ENCODE measurements at regions not wholly inside any gene's neighbourhood (a gene's known extent, or its start where the extent isn't known, plus 50 kb on each side); places are given as distances from the start of the nearest gene placed in this dataset.

DNA sequence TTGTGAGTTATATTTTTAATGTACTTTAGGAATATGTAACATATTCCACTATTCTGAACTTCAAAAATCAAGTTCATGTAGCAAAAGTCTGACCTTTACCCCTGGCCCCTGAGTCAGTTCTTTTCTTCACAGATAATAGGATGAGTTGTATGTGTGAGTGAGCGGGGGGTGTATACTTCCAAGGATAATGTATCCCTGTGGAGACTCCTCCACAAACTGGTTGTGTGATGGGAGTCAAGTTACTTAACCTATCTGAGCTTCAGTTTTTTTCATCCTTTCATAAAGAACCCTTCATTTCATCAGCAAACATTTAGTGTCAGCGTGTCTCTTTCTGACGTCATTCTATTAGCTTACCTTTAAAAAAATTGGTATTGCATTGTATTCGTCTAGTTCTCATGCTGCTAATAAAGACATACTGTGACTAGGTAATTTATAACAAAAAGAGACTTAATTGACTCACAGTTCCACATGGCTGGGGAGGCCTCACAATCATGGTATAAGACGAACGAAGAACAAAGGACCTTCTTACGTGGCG is 288.1 kb upstream of the GPC6 start:
- FAIRE-seq (no peak), DNase-seq (ENCODE audit: insufficient read length, low spot score) (no peak)
- no peak for TF ChIP-seq POLR2A (IDR thresholded peaks at IDR 0.05; ENCODE audit: low read depth, low read length)

DNA sequence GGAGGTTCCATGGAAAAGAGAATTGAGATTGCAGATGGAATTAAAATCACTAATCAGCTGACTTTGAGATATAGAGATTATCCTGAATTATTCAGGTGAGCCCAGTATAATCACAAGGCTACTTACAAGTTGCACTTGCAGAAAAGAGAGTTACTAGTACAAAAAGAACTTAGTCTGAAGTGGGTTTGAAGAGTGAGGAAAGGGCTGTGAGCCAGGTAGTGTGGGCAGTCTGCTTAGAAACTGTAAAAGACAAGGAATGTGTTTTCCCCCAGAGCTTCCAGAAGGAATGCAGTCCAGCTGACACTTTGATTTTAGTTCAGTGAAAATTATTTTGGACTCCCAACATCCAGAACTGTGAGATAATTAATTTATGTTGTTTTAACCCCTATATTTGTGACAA is 285.4 kb upstream of the GPC6 start:
- TF ChIP-seq POLR2A (IDR thresholded peaks at IDR 0.05; ENCODE audit: low read depth, low read length) = no peak
- DNase-seq (ENCODE audit: insufficient read length, low spot score) = no peak
- peak; percentile 52 for FAIRE-seq

GRCh38 chr13:92947770-92948434 is 278.7 kb upstream of the GPC6 start:
- TF ChIP-seq POLR2A (IDR thresholded peaks at IDR 0.05; ENCODE audit: low read depth, low read length) = no peak
- FAIRE-seq (peak; percentile 78), DNase-seq (ENCODE audit: insufficient read length, low spot score) (no peak)

DNA sequence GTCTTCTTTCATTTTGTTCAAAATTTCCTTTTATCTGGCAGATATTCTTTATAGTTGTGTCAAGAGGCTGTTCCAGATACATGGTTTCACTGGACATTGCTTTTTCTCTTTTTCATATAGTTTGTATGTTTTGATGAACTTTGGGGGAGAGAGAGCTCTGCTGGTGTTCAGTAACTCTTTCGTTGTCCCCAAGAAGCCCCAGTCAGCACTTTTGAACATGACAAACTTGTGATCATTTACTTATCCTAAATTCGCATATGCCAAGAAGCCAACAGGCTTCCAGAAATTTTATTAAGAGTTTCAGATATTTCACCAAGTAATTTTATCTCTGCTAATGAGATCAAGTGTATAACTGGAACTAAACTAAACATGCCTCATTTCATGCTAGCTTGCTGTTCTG is 275.8 kb upstream of the GPC6 start:
- TF ChIP-seq POLR2A (IDR thresholded peaks at IDR 0.05; ENCODE audit: low read depth, low read length) = no peak
- no peak for FAIRE-seq

GRCh38 chr13:92951273-92951890 is 275.2 kb upstream of the GPC6 start:
- no peak for DNase-seq (ENCODE audit: insufficient read length, low spot score)
- no peak for FAIRE-seq
- no peak for TF ChIP-seq POLR2A (IDR thresholded peaks at IDR 0.05; ENCODE audit: low read depth, low read length)

More for the DNA sequence above, 275.8 kb upstream of the GPC6 start:
- DNase-seq (ENCODE audit: insufficient read length, low spot score) = no peak

- no peak for TF ChIP-seq POLR2A (IDR thresholded peaks at IDR 0.05; ENCODE audit: low read depth, low read length)
- DNase-seq (ENCODE audit: insufficient read length, low spot score) = no peak
- no peak for FAIRE-seq
Observed at GRCh38 chr13:92952161-92952560, 274.4 kb upstream of the GPC6 start.

GRCh38 chr13:92954746-92955145 is 271.9 kb upstream of the GPC6 start:
- FAIRE-seq = no peak
- TF ChIP-seq POLR2A (IDR thresholded peaks at IDR 0.05; ENCODE audit: low read depth, low read length) = no peak
- DNase-seq (ENCODE audit: insufficient read length, low spot score) = no peak

GRCh38 chr13:92959790-92960189 is 266.8 kb upstream of the GPC6 start:
- FAIRE-seq (no peak), DNase-seq (ENCODE audit: insufficient read length, low spot score) (no peak)
- TF ChIP-seq POLR2A (IDR thresholded peaks at IDR 0.05; ENCODE audit: low read depth, low read length) = no peak

GRCh38 chr13:92963029-92963428 is 263.6 kb upstream of the GPC6 start:
- no peak for TF ChIP-seq POLR2A (IDR thresholded peaks at IDR 0.05; ENCODE audit: low read depth, low read length)
- DNase-seq (ENCODE audit: insufficient read length, low spot score) (no peak), FAIRE-seq (no peak)

- DNase-seq (ENCODE audit: insufficient read length, low spot score) = no peak
- no peak for FAIRE-seq
- no peak for TF ChIP-seq POLR2A (IDR thresholded peaks at IDR 0.05; ENCODE audit: low read depth, low read length)
Observed at GRCh38 chr13:92966341-92966740, 260.3 kb upstream of the GPC6 start.

DNA sequence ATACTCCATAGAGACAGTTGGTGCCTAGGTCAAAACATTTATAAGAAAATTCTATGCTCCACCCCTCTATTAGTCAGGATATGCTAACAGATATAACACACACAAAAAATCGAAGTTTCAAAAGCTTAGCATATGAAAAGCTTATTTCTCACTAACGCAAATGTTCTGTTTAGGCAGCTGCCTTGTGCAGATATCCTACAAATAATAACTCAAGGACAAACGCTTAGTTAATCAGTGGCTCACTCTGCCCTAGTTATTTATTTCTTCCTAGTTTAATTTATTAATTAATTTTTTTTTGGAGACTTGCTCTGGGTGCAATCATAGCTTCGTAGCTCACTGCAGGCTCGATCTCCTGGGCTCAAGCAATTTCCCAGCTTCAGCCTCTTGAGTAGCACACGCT is 259.7 kb upstream of the GPC6 start:
- no peak for DNase-seq (ENCODE audit: insufficient read length, low spot score)
- TF ChIP-seq POLR2A (IDR thresholded peaks at IDR 0.05; ENCODE audit: low read depth, low read length) = no peak
- FAIRE-seq = no peak

DNA sequence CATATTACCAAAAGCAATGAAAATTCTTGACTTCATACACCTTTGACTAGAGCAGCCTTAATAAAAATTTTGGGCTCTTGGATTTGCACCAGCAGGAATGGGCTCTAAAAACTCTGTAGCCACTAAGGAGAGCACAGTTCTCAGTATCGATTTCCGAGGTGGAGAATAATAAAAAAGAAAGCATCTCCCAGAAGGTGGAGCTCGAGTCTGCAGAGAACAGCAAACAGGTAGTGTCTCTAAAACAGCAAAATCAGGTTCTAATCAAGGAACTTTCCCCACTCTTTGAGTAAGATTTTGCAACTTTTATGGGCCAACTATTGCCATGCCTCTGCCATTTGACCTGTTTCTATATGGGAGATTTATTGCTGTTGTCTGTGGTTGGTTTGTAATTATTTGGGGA is 258.7 kb upstream of the GPC6 start:
- no peak for TF ChIP-seq POLR2A (IDR thresholded peaks at IDR 0.05; ENCODE audit: low read depth, low read length)
- DNase-seq (ENCODE audit: insufficient read length, low spot score) = no peak
- peak; percentile 89 for FAIRE-seq

- no peak for TF ChIP-seq POLR2A (IDR thresholded peaks at IDR 0.05; ENCODE audit: low read depth, low read length)
- FAIRE-seq (peak; percentile 20), DNase-seq (ENCODE audit: insufficient read length, low spot score) (no peak)
Observed at GRCh38 chr13:92972751-92973150, 253.9 kb upstream of the GPC6 start.

DNA sequence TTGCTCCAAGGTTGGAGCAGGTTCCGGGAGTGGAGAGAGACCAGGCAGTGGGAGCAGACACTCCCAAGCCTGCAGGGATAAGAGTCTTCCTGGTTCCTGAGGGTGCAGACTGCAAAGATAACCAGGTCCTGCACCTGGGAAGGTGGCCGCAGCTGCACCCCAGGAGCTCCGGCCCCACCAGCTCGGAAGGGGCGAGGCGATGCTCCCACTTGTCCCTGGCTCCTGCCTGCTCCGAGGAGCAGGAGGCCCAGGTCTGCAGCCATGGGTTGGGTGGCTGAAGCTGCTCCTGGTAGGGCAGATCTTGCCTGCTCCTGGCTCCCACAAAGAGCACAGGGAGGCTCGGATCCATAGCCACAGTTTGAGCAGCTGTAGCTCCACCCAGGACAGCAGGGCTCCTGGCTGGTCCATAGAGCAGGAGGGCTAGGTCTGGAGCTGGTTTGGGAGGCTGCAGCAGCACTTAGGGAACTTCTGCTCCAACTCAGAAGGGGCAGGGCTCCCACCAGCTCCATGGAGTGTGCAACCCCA is 251.6 kb upstream of the GPC6 start:
- no peak for TF ChIP-seq POLR2A (IDR thresholded peaks at IDR 0.05; ENCODE audit: low read depth, low read length)
- FAIRE-seq (no peak), DNase-seq (ENCODE audit: insufficient read length, low spot score) (no peak)

DNA sequence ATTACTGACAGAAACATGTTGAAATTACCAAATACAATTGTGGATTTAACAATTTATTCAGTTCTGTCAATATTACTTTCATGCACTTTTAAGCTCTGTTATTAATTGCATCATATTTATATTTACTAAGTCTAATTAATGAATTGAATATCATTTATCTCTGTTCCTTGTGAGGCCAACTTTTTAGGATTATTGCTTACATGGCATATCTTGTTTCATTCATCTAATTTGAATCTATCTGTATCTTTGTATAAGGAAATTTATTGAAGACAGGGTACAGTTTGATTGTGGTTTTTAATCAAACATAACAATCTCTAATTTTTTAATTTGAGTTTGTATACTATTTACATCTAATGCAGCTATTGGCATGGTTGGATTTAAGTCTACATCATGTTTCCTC is 249.9 kb upstream of the GPC6 start:
- FAIRE-seq (no peak), DNase-seq (ENCODE audit: insufficient read length, low spot score) (no peak)
- TF ChIP-seq POLR2A (IDR thresholded peaks at IDR 0.05; ENCODE audit: low read depth, low read length) = no peak

Data from H54 (cell line).